Kidney glomerular epithelial cell (primary cell): ENCODE measurements at regions not wholly inside any gene's neighbourhood (a gene's known extent, or its start where the extent isn't known, plus 50 kb on each side); places are given as distances from the start of the nearest gene placed in this dataset.
A peak's percentile ranks its signal among the peaks of the same experiment; 100 is the strongest.

Experiments used
- DNase-seq: peaks from one replicate; lab custom pipeline; 2025; lab: John Stamatoyannopoulos, UW

- DNase-seq, result no peak
Observed at GRCh38 chr6:6891125-6891721, 216.5 kb upstream of the RREB1 start.

DNA sequence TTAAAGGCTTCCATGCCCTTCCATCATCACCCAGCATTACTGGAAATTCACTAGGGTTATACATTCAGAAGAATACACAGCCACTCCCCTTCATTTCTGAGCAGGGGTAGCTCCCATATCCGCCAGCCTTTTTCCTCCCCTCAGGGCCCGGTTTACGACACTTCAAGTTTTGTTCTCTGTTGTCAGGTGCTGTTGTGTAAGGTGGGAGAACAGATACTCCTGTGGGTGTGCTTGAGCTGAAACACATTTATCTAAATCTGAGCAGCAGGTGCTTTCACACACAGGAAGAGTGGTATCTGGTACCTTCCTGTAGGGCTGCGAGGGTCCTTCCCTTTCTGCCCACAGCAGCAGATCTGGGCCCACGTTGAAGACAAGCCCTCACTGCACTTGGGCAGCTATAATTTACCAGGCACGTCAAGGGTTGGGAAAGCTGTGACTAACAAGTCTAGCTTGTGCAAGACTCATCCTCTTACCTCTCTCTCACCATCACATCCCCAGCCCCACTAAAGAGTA is 215.8 kb upstream of the RREB1 start:
- no peak for DNase-seq

DNA sequence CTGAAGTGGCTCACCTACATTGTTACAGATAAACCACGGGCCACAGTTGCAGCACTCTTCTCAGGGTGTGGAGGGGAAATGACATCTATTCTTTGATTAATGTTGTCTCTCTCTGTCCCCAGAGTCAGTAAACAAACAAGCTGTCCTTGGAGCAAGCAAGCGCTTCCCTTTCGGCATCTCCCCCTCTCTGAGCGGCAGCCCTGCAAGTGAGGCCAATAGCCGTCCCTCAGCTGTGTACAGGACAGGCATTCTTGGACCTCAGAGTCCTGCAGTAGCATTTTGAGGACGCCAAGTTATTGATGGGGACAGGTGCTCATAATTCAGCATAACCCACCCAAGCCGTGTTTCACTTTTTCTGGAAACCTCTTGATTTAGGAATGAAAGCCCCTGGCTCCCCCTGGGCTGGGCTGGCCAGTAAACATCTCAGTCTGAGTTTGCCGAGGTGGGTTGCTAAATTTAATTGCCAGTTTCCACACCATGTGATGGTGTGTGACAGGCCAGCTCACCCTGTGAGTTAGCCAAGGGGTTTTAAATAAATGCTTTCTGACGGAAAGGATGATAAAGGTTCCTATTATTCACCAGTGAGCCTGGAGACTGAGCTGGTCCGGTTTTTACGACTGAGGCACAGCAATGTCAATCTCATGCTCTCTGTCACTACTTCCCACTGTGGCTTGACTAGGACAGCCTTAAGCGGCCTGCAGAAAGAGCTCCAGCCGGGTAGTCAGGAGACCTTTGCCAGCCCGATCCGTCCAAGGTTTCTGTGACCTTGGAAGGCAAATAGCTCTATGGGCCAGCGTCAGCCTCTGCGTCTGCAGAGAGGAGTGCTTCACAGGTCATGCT is 214.8 kb upstream of the RREB1 start:
- DNase-seq, result no peak

- peak; percentile 34 for DNase-seq
Observed at GRCh38 chr6:6893701-6894100, 214.1 kb upstream of the RREB1 start.

DNA sequence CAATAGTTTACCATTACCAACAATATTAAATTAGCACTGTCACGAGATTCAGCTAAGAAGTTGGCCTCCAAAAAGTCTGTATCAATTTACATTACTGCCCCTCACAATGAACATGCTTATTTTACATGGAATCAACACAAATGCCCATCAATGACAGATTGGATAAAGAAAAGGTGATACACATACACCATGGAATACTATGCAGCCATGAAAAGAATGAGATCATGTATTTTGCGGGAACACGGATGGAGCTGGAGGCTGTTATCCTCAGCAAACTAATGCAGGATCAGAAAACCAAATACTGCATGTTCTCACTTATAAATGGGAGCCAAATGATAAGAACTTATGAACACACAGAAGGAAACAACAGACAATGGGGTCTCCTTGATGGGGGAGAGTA is 211.8 kb upstream of the RREB1 start:
- DNase-seq, result no peak

DNA sequence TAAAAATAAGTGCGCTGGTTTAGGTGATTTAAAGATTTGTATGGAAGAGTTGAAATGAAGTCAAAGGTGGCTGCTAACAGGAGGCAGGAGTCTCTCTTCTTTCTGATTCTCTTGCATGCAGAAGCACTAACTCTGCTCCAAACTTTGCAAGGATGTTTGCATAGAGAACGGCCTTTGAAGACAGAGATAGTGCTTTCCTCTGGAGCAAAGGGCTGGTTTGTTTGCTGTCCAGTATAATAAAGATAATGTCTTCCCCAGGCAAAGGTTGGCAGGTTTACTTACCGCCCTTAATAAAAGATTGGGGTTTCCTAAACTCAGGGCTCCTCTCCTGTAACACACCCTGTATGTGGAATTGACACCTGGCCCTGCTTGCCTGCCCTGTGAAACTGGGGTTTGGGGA is 210.6 kb upstream of the RREB1 start:
- no peak for DNase-seq

DNA sequence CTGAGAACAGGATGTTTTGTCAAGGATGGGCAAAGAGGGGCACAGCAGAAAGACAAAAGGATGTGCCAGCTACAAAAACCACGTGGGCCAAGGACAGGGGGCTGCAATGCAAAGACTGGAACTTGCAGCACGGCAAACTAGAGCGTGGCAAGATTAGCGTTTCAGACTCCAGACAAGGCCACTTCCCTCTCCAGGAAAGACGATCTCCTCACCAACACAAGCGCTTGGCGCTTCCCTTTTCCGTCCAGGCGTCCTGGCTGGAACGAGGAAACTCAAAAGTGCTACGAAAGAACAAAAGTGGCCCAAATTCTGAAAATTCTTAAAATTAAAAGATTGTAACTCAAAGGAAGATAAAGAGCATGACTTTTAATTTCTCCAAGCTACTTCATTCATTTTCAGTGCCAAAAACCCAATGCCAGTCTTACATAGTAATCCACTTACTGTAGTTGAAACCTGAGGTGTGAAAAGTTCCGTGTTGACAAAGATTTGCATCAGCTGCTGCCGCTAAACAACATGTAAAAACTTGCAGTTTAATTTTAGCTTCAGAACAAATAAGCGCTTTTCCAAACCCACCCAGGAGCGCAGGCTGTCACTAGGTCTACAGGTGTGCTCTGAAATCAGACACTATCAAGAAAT is 207.1 kb upstream of the RREB1 start:
- no peak for DNase-seq

- no peak for DNase-seq
Observed at GRCh38 chr6:6901205-6901719, 206.5 kb upstream of the RREB1 start.

- DNase-seq, result no peak
Observed at GRCh38 chr6:6901945-6902344, 205.8 kb upstream of the RREB1 start.

DNA sequence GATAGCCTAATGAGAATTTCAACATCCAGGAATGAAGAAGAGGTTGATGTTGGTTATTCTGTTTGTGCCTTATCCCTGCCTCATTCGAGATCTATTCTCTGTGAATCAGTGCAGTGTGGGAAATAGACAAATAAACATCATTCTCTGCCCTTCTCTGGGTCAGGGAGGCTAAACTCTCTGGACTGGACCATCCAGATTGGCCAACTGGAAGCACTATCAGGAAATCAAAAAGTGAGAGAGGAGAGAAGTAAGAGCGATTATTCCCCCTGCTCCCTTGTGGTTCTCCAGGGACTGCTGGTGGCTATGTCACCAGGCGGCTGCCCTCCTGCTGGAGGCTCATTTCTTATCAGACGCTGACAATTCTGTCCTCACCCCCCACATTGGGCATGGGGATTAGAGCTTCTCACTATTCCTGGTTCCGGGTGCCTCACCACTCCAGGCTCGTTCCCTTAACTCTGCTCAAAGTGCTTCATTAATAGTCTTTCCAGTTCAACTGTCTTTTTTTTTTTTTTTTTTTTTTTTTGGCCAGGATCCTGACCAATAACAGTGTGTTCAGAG is 201.7 kb upstream of the RREB1 start:
- DNase-seq, result no peak

GRCh38 chr6:6906570-6907213 is 201.1 kb upstream of the RREB1 start:
- no peak for DNase-seq

DNA sequence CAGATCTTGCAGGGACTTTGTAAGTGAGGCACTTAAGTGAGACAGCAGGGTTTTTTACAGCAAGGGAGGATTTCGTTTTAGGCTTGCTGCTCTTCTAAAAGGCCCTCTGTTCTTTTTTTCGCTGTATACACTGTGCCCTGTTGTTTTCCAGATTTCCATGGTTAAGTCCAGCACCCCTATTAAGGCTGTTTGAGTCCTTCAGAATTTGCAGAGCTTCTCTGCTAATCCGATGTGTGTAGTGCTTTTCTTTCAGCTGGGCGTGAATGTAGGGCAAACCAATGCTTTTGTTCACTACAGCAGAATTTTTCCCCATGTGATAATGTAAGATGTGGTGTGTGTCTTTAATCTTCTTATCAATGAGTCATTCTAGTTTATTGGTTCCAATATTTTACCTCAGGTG is 200.5 kb upstream of the RREB1 start:
- no peak for DNase-seq

DNA sequence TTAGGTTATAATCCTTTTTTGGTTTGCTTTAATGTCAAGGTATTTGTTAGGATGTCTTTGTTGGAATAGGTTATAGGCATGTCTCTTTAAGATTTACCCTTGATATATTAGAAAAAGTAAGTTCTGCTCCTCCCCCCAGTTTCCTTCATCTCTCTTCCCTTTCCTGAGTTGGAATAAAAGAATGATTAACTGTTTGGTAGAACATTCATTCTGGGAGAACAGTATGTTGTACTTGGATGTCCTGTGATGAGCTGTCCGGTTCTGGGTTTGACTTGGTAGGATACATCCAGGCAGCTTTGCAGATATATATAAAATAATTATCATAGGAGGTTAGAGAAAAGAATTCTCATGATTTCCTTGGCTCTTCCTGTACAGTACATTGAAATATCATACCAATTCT is 199.6 kb upstream of the RREB1 start:
- peak; percentile 18 for DNase-seq

DNA sequence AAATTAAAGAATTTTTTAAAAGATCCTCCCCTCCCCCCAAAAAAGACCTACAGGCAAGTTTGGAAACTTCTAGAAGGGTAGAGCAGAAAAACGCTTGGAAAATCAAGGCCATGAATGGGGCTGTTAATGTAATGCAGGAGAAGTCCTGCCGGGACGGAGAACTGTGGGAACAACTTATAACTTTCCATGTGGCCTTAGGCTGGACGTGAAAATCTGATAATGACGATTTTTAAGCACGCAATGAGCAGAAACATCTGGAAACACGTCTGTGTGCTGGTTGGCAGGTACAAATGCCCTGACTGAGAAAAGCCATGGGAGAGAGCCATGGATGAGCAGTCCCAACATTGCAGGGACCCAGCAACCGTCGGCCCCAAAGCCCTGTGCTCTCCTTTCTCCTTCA is 198.7 kb upstream of the RREB1 start:
- no peak for DNase-seq

- DNase-seq, result no peak
Observed at GRCh38 chr6:6910734-6911295, 196.9 kb upstream of the RREB1 start.

DNA sequence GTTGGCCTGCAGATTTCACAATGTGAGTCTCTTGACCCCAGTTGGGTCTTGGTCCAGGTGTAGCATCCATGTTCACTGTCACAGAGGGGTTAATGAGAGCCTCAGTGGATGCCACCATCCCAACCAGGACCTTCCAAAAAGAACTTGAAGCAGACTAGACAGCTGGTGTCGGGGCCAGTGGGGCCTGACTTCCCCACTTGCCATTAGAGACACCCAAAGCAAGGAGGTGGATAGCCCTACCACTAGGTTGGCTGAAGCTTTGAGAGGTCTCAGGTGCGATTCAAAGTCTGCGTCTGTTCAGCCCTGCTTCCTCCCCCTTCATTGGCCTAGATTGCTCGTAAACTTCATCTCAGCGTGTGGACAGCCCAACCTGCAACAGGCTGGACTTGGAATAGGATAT is 196.4 kb upstream of the RREB1 start:
- DNase-seq, result no peak

- DNase-seq, result no peak
Observed at GRCh38 chr6:6912817-6913744, 194.7 kb upstream of the RREB1 start.

- no peak for DNase-seq
Observed at GRCh38 chr6:6915219-6915618, 192.5 kb upstream of the RREB1 start.

DNA sequence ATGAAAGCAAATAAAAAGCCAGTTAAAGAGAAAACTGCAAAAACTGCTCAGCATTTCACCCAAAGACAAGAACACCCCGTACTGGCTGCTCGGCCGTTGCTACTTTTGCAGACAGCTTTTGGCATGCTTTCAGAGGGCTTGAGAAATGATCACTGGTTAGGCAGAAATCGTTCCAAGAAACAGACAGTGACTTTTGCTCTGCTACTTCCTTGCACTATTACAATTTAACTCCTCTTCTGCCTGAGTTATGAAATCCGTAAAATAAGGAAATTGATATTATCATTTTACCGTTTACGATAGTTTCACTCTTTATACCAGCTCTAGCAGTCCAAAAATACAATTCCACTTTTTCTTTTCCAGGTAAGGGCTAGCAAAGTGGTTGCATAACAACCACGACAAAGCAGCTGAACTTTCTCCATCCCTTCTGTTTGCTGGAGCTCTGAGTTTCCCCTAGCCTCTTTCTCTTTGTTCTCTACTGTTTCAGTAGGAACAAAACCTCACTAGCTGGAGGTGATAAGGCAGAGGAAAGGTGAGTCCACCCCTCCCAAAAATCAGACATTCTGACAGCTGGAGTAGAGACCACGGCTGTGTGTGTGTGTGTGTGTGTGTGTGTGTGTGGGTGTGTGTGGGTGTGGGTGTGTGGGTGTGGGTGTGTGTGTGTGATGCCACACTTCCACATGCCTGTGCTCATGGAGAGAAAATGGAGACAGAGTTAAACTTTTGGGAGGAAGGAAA is 191.8 kb upstream of the RREB1 start:
- DNase-seq, result no peak

- no peak for DNase-seq
Observed at GRCh38 chr6:6916598-6916997, 191.2 kb upstream of the RREB1 start.
